Fibroblast of lung (primary cell): ENCODE measurements at regions not wholly inside any gene's neighbourhood (a gene's known extent, or its start where the extent isn't known, plus 50 kb on each side); places are given as distances from the start of the nearest gene placed in this dataset.

Source experiments
- EZH2 ChIP-seq: IDR thresholded peaks from 2 replicates; pipeline ENCODE4 v1.5.1; 2012; ENCODE audit warnings: low read length, control low read depth, mild to moderate bottlenecking; ENCODE audit errors: missing control alignments
- TF ChIP-seq, protein P1 (sequence below), 2 donors: IDR thresholded peaks in 1 of 2; conservative IDR thresholded peaks in 1 of 2; 1 replicate in 1 of 2; 2 replicates in 1 of 2; pipeline ENCODE4 v1.5.1; 2011 to 2012; ENCODE audit warnings: low read length in 2 of 2, control low read depth in 1 of 2, inconsistent platforms in 1 of 2, low read depth in 1 of 2, mild to moderate bottlenecking in 1 of 2

- TF ChIP-seq, protein P1, sequence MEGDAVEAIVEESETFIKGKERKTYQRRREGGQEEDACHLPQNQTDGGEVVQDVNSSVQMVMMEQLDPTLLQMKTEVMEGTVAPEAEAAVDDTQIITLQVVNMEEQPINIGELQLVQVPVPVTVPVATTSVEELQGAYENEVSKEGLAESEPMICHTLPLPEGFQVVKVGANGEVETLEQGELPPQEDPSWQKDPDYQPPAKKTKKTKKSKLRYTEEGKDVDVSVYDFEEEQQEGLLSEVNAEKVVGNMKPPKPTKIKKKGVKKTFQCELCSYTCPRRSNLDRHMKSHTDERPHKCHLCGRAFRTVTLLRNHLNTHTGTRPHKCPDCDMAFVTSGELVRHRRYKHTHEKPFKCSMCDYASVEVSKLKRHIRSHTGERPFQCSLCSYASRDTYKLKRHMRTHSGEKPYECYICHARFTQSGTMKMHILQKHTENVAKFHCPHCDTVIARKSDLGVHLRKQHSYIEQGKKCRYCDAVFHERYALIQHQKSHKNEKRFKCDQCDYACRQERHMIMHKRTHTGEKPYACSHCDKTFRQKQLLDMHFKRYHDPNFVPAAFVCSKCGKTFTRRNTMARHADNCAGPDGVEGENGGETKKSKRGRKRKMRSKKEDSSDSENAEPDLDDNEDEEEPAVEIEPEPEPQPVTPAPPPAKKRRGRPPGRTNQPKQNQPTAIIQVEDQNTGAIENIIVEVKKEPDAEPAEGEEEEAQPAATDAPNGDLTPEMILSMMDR (conservative IDR thresholded peaks at IDR 0.05 in 1 of 2, IDR thresholded peaks at IDR 0.05 in 1 of 2; ENCODE audit: low read depth in 1 of 2, low read length in 2 of 2), result peak in 1 of 2 donors; percentile 18
- no peak for TF ChIP-seq EZH2
Measured at GRCh38 chr20:6525447-6526303, 241.8 kb upstream of the BMP2 start.
